HFF-Myc (cell line): ENCODE measurements at regions not wholly inside any gene's neighbourhood (a gene's known extent, or its start where the extent isn't known, plus 50 kb on each side); places are given as distances from the start of the nearest gene placed in this dataset.

ENCODE experiments used
- DNase-seq: peaks from one replicate; pipeline ENCODE4 v3.0.0-alpha.2; 2011; ENCODE audit warnings: low read depth; ENCODE audit errors: extremely low read depth
- H3K4me3 ChIP-seq: replicated peaks from 2 replicates; pipeline ENCODE4 v1.5.1; 2011; ENCODE audit warnings: low read depth, mild to moderate bottlenecking, control low read depth, low read length
- TF ChIP-seq, protein P1 (sequence below): IDR thresholded peaks from 2 replicates; pipeline ENCODE4 v1.5.1; 2012; ENCODE audit warnings: mild to moderate bottlenecking, low read depth, low read length, control low read depth; ENCODE audit errors: missing control alignments

DNA sequence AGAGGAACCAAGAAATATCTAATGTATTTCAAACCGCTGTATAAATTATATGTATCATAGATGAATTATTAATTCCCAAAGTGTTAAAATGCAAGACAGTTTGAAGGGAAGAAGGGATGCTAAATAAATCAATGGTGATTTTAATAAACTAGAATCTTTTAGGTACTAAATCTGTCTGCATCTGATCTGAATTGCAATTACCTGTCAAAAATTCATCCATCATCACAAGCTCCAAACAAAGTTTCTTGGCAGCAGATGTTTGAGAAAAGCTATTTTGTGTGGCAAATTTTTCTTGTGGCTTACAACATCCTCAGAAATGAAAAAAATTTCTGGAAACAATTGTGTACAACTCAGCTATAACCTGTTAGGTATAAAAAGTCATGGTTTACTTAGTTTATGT, 816.0 kb upstream of the NDST4 start:
- no peak for DNase-seq
- TF ChIP-seq, protein P1, sequence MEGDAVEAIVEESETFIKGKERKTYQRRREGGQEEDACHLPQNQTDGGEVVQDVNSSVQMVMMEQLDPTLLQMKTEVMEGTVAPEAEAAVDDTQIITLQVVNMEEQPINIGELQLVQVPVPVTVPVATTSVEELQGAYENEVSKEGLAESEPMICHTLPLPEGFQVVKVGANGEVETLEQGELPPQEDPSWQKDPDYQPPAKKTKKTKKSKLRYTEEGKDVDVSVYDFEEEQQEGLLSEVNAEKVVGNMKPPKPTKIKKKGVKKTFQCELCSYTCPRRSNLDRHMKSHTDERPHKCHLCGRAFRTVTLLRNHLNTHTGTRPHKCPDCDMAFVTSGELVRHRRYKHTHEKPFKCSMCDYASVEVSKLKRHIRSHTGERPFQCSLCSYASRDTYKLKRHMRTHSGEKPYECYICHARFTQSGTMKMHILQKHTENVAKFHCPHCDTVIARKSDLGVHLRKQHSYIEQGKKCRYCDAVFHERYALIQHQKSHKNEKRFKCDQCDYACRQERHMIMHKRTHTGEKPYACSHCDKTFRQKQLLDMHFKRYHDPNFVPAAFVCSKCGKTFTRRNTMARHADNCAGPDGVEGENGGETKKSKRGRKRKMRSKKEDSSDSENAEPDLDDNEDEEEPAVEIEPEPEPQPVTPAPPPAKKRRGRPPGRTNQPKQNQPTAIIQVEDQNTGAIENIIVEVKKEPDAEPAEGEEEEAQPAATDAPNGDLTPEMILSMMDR: no peak
- no peak overlapping the region for H3K4me3 ChIP-seq

DNA sequence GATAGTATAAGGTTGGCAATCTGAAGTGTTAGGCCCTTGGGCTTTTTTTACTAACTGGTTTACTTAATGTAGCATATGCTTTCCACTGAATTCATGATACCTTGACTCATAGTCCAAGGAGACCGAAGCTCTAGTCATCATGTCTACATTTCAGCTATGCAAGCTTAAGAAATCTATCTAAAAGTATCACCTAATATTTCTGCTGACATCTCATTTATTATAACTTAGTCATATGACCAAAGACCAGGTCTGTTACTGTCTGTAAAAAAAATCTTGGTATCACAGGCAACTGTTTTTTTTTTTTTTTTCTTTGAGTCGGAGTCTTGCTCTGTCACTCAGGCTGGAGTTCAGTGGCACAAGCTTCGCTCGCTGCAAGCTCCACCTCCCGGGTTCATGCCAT, 814.0 kb upstream of the NDST4 start:
- DNase-seq: no peak
- H3K4me3 ChIP-seq: no peak overlapping the region

DNA sequence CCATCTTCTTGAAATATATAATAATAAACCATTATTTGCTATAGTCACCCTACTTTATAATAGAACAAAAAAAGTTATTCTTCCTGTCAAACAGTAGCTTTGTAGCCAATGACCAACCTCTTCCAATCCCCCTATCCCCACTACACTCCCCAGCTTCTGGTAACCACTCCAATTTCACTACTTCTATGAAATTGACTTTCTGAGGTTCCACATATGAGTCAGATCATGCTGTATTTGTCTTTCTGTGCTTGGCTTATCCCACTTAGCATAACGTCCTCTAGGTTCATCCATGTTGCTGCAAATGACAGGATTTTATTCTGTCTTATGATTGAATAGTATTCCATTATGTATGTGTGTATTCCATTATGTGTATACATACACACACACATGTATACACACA, 809.7 kb upstream of the NDST4 start:
- H3K4me3 ChIP-seq: no peak overlapping the region
- DNase-seq: no peak
- TF ChIP-seq, protein P1: no peak

More for the DNA sequence above, 814.0 kb upstream of the NDST4 start:
- TF ChIP-seq, protein P1: no peak

DNA sequence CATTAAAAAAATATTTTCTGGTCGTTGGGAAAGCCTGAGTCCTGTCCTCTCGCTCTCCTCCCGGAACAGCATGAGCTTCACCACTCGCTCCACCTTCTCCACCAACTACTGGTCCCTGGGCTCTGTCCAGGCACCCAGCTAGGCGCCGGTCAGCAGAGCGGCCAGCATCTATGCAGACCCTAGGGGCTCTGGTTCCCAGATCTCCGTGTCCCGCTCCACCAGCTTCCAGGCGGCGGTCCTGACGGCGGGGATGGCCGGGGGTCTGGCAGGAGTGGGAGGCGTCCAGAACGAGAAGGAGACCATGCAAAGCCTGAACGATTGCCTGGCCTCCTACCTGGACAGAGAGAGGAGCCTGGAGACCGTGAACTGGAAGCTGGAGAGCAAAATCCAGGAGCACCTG, 807.2 kb upstream of the NDST4 start:
- TF ChIP-seq, protein P1: no peak
- no peak overlapping the region for H3K4me3 ChIP-seq

DNA sequence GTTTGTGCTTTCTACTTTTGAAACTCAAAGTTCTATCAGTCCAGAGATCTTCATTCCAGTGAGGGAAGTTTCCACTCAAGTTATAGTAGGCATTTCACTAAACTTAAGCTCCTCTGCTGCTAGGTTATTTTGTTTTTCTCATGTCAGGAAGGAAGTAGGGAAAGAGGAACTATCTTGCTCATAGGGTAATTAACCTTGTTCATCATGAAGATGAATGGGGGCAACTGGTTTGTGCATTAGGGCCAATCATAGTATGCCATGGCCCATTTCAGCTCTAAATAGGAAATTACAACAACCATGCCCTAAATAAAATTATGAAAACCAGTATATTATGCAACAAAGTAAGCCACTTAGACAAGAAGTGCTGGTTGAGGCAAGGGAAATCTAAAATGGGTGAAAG, 804.7 kb upstream of the NDST4 start:
- H3K4me3 ChIP-seq: no peak overlapping the region
- TF ChIP-seq, protein P1: no peak
- no peak for DNase-seq

More for the DNA sequence above, 807.2 kb upstream of the NDST4 start:
- DNase-seq: no peak

DNA sequence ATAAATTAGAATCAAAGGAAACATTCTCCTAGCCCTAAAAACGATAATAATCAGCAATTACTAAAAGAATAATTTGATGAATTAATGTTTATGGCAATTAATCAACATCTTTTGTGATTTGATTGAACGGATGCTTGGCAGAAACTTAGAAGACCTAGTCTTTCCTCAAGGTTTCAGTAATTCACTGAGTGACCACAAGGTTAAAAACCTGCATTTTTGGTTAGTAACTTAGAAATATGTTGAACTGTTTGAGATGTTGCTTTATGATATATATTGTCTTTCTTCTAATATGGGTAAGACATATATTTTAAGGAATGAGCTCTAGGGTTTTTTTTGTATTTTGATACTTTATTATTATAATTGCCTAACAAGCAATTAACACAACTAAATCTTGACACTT, 793.0 kb upstream of the NDST4 start:
- H3K4me3 ChIP-seq: no peak overlapping the region
- TF ChIP-seq, protein P1: no peak
- DNase-seq: no peak

DNA sequence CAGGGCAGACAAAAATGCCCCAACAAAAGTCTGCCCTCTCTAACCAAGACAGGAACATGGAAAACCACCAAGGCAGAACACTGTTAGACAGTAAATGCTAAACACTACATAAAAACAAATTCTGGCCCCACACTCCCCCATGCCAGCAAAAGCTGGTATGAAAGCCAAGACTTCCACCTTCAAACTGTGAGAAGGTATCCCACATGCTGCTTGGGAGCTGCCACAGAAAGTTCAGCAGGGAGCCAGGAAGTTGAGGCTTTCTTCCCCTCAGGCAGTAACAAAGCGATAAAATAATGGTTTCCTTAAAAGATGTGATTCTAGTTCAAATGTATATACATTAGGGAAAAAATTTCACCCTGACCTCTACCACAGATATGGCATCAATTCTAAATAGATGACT, 770.4 kb upstream of the NDST4 start:
- no peak for DNase-seq

More for the DNA sequence above, 770.4 kb upstream of the NDST4 start:
- TF ChIP-seq, protein P1: no peak
- H3K4me3 ChIP-seq: no peak overlapping the region
